GM23338 (cell line): ENCODE measurements at regions not wholly inside any gene's neighbourhood (a gene's known extent, or its start where the extent isn't known, plus 50 kb on each side); places are given as distances from the start of the nearest gene placed in this dataset.

Experiments used
- ATAC-seq: fragments of 200-7000 bp; cut with Tn5 transposase; 3 replicates; pipeline ENCODE4 v1.9.1; 2020
- DNase-seq: peaks from one replicate; pipeline ENCODE4 v3.0.0-alpha.2; 2015; ENCODE audit warnings: low spot score
- H2AFZ ChIP-seq: fragments of 200-600 bp; sonication (generic); 2 replicates; pipeline ENCODE4 v1.8.0; 2016; ENCODE audit warnings: antibody characterized with exemption, mild to moderate bottlenecking, moderate library complexity
- H3F3A ChIP-seq: fragments of 200-600 bp; sonication (generic); replicated peaks from 2 replicates; pipeline ENCODE4 v1.8.0; 2017; ENCODE audit warnings: antibody characterized with exemption, mixed run types, low read depth
- H3K27ac ChIP-seq: fragments of 200-600 bp; sonication (generic); 2 replicates; pipeline ENCODE4 v1.6.1; 2016; ENCODE audit warnings: low read depth
- H3K27me3 ChIP-seq: fragments of 200-600 bp; sonication (generic); 2 replicates; pipeline ENCODE4 v1.8.0; 2016; ENCODE audit warnings: mild to moderate bottlenecking, mixed run types, moderate library complexity; ENCODE audit not compliant: insufficient read depth
- H3K36me3 ChIP-seq: fragments of 200-600 bp; sonication (generic); 2 replicates; pipeline ENCODE4 v1.8.0; 2016; ENCODE audit warnings: mild to moderate bottlenecking; ENCODE audit not compliant: insufficient read depth
- H3K4me1 ChIP-seq: fragments of 200-600 bp; sonication (generic); 2 replicates; pipeline ENCODE4 v1.8.0; 2016; ENCODE audit warnings: mild to moderate bottlenecking, moderate library complexity; ENCODE audit not compliant: insufficient read depth
- H3K4me2 ChIP-seq: fragments of 200-600 bp; sonication (generic); 2 replicates; pipeline ENCODE4 v1.7.1; 2017; ENCODE audit warnings: mixed run types
- H3K4me3 ChIP-seq: fragments of 200-600 bp; sonication (generic); 2 replicates; pipeline ENCODE4 v1.6.1; 2016; ENCODE audit warnings: mixed run types
- H3K79me2 ChIP-seq: fragments of 200-600 bp; sonication (generic); replicated peaks from 2 replicates; pipeline ENCODE4 v1.8.0; 2017; ENCODE audit warnings: mild to moderate bottlenecking; ENCODE audit not compliant: insufficient read depth
- H3K9me2 ChIP-seq: fragments of 200-600 bp; sonication (generic); 2 replicates; pipeline ENCODE4 v1.8.0; 2017; ENCODE audit not compliant: insufficient read depth
- H4K20me1 ChIP-seq: fragments of 200-600 bp; sonication (generic); replicated peaks from 2 replicates; pipeline ENCODE4 v1.8.0; 2017; ENCODE audit warnings: mild to moderate bottlenecking; ENCODE audit not compliant: insufficient read depth
- H3K27ac Mint-ChIP-seq: 2 replicates; pipeline ENCODE4 v1.8.0; 2020; ENCODE audit warnings: inconsistent platforms, mild to moderate bottlenecking, moderate library complexity, mixed read lengths
- H3K27me3 Mint-ChIP-seq: 3 replicates; pipeline ENCODE4 v1.8.0; 2022; ENCODE audit warnings: low read depth, mild to moderate bottlenecking, moderate library complexity, mixed read lengths, inconsistent platforms; ENCODE audit not compliant: insufficient read depth, poor library complexity
- H3K36me3 Mint-ChIP-seq: 3 replicates; pipeline ENCODE4 v1.8.0; 2021; ENCODE audit warnings: low read depth, mild to moderate bottlenecking, inconsistent platforms, moderate library complexity, mixed read lengths
- H3K4me1 Mint-ChIP-seq: 3 replicates; pipeline ENCODE4 v1.8.0; 2020; ENCODE audit warnings: mild to moderate bottlenecking, inconsistent platforms, mixed read lengths
- H3K4me3 Mint-ChIP-seq: 3 replicates; pipeline ENCODE4 v1.8.0; 2021; ENCODE audit warnings: moderate library complexity, mild to moderate bottlenecking, inconsistent platforms, mixed read lengths
- H3K9me3 Mint-ChIP-seq: 3 replicates; pipeline ENCODE4 v1.8.0; 2020; ENCODE audit warnings: moderate library complexity, mild to moderate bottlenecking, inconsistent platforms, mixed read lengths
- CREB1 ChIP-seq: fragments of 250-450 bp; sonication (Bioruptor Pico); IDR thresholded peaks from 2 replicates; pipeline ENCODE4 v1.5.0; 2020; ENCODE audit warnings: low read depth, mild to moderate bottlenecking, moderate library complexity
- EZH2 ChIP-seq: fragments of 200-600 bp; sonication (generic); IDR thresholded peaks from one replicate; pipeline ENCODE4 v1.8.0; 2017; ENCODE audit warnings: antibody characterized with exemption, mild to moderate bottlenecking, low read depth; ENCODE audit not compliant: unreplicated experiment
- EZH2phosphoT487 ChIP-seq: fragments of 200-600 bp; sonication (generic); IDR thresholded peaks from one replicate; pipeline ENCODE4 v1.8.1; 2018; ENCODE audit warnings: antibody characterized with exemption; ENCODE audit not compliant: unreplicated experiment
- NANOG ChIP-seq: IDR thresholded peaks from 2 replicates; pipeline ENCODE4 v1.6.1; 2016; ENCODE audit warnings: antibody characterized with exemption, borderline replicate concordance
- POLR2AphosphoS5 ChIP-seq: IDR thresholded peaks from 2 replicates; pipeline ENCODE4 v1.6.1; 2016; ENCODE audit warnings: antibody characterized with exemption, low read depth
- STAT1 ChIP-seq: IDR thresholded peaks from one replicate; pipeline ENCODE4 v1.6.1; 2016; ENCODE audit warnings: antibody characterized with exemption; ENCODE audit not compliant: unreplicated experiment
- ZNF114 ChIP-seq: fragments of 250-450 bp; sonication (Bioruptor Pico); IDR thresholded peaks from 2 replicates; pipeline ENCODE4 v1.5.0; 2020; ENCODE audit warnings: mild to moderate bottlenecking, moderate library complexity
- ZNF331 ChIP-seq: fragments of 250-450 bp; sonication (Bioruptor Pico); IDR thresholded peaks from 2 replicates; pipeline ENCODE4 v1.5.0; 2020; ENCODE audit warnings: low read depth, mild to moderate bottlenecking, moderate library complexity
- TF ChIP-seq, protein P1 (sequence below), 2 experiments: fragments of 200-600 bp in 1 of 2; sonication (generic) in 1 of 2; conservative IDR thresholded peaks; 2 replicates each; pipeline versions ENCODE4 v1.5.1 to v1.6.1; 2016 to 2017; ENCODE audit warnings: antibody characterized with exemption in 2 of 2, low read depth in 2 of 2, mild to moderate bottlenecking in 2 of 2, moderate library complexity in 1 of 2
- TF ChIP-seq, protein P2 (sequence below): fragments of 250-450 bp; sonication (Bioruptor Pico); IDR thresholded peaks from 2 replicates; pipeline ENCODE4 v1.5.0; 2020; ENCODE audit warnings: mild to moderate bottlenecking, moderate library complexity

DNA sequence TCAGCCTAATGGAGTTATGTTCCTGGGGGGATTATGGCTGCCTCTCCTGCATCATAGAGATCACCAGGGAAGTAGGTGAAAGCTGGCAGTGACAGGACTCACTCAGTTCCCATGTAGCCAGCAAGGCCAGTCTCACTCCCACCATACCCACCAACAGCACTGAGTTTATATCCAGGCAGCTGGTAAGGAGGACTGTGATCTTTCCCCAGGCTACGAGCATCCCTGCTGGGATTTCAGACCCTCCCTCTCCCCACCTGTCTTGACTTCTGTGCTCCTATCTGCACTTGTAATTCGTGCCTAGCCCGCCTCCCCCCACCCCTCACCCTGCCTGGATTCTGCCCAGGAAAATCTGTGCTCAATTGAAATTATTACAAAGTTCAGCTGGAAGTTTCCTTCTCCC is 499.1 kb upstream of the NUDT12 start:
- peaks cover 3% of the 10 kb centered on the region; the same call in 2 of the 3 replicates for H3K9me3 Mint-ChIP-seq
- DNase-seq = no peak
- Histone ChIP-seq H3K27me3 (no peaks in the 10 kb centered on the region), H4K20me1 (no peaks in the 10 kb centered on the region), H3K4me1 (no peaks in the 10 kb centered on the region), H3F3A (no peaks in the 10 kb centered on the region), H2AFZ (no peak overlapping the region), H3K9me2 (peaks cover 11% of the 10 kb centered on the region; the same call in 1 of the 2 replicates), H3K27ac (no peak overlapping the region), H3K4me2 (no peak overlapping the region), H3K79me2 (no peaks in the 10 kb centered on the region), H3K4me3 (no peak overlapping the region), H3K36me3 (peaks cover 11% of the 10 kb centered on the region)
- no peaks in the 10 kb centered on the region for H3K27me3 Mint-ChIP-seq
- peaks cover 13% of the 10 kb centered on the region for H3K4me1 Mint-ChIP-seq
- H3K36me3 Mint-ChIP-seq = peaks cover 11% of the 10 kb centered on the region
- H3K4me3 Mint-ChIP-seq = no peak overlapping the region
- peak; percentile 31; the same call in 2 of the 3 replicates for ATAC-seq
- no peak overlapping the region; the same call in 1 of the 2 replicates for H3K27ac Mint-ChIP-seq
- TF ChIP-seq STAT1 = no peak
- TF ChIP-seq POLR2AphosphoS5 = no peak
- TF ChIP-seq, protein P1, sequence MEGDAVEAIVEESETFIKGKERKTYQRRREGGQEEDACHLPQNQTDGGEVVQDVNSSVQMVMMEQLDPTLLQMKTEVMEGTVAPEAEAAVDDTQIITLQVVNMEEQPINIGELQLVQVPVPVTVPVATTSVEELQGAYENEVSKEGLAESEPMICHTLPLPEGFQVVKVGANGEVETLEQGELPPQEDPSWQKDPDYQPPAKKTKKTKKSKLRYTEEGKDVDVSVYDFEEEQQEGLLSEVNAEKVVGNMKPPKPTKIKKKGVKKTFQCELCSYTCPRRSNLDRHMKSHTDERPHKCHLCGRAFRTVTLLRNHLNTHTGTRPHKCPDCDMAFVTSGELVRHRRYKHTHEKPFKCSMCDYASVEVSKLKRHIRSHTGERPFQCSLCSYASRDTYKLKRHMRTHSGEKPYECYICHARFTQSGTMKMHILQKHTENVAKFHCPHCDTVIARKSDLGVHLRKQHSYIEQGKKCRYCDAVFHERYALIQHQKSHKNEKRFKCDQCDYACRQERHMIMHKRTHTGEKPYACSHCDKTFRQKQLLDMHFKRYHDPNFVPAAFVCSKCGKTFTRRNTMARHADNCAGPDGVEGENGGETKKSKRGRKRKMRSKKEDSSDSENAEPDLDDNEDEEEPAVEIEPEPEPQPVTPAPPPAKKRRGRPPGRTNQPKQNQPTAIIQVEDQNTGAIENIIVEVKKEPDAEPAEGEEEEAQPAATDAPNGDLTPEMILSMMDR (conservative IDR thresholded peaks at IDR 0.05; ENCODE audit: low read depth in 2 of 2) = no peak

DNA sequence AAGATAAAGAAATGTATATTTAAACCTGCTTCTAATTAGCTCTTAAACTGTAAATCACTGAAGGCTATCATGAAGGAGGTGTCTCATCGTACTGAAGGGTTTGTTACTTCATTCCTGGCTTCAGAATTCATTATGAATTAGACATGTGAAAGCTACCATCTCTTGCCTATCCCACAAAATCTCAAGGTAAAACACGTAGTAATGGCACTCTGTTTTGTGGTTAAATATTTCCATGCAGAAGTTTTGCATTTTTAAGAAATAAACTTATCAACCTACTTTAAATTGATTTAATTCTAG is 490.7 kb upstream of the NUDT12 start:
- Histone ChIP-seq H3K79me2 (no peaks in the 10 kb centered on the region), H3K9me2 (0 out of 2 replicates have a peak, but pooled peaks cover 7% of the 10 kb centered on the region), H3K36me3 (no peaks in the 10 kb centered on the region; the same call in 1 of the 2 replicates), H2AFZ (no peak overlapping the region; the same call in 1 of the 2 replicates), H3K27ac (no peak overlapping the region), H4K20me1 (no peaks in the 10 kb centered on the region), H3K27me3 (no peaks in the 10 kb centered on the region), H3K4me2 (no peak overlapping the region), H3K4me3 (no peak overlapping the region), H3F3A (no peaks in the 10 kb centered on the region), H3K4me1 (no peaks in the 10 kb centered on the region)
- ATAC-seq = no peak
- H3K9me3 Mint-ChIP-seq = peaks cover 4% of the 10 kb centered on the region; the same call in 1 of the 3 replicates
- H3K27me3 Mint-ChIP-seq = no peaks in the 10 kb centered on the region
- H3K4me1 Mint-ChIP-seq = no peaks in the 10 kb centered on the region; the same call in 2 of the 3 replicates
- DNase-seq = no peak
- H3K4me3 Mint-ChIP-seq = no peak overlapping the region
- H3K27ac Mint-ChIP-seq = no peak overlapping the region
- no peaks in the 10 kb centered on the region for H3K36me3 Mint-ChIP-seq
- TF ChIP-seq ZNF331 (CRISPR knock-in tag) = no peak
- TF ChIP-seq, protein P2, sequence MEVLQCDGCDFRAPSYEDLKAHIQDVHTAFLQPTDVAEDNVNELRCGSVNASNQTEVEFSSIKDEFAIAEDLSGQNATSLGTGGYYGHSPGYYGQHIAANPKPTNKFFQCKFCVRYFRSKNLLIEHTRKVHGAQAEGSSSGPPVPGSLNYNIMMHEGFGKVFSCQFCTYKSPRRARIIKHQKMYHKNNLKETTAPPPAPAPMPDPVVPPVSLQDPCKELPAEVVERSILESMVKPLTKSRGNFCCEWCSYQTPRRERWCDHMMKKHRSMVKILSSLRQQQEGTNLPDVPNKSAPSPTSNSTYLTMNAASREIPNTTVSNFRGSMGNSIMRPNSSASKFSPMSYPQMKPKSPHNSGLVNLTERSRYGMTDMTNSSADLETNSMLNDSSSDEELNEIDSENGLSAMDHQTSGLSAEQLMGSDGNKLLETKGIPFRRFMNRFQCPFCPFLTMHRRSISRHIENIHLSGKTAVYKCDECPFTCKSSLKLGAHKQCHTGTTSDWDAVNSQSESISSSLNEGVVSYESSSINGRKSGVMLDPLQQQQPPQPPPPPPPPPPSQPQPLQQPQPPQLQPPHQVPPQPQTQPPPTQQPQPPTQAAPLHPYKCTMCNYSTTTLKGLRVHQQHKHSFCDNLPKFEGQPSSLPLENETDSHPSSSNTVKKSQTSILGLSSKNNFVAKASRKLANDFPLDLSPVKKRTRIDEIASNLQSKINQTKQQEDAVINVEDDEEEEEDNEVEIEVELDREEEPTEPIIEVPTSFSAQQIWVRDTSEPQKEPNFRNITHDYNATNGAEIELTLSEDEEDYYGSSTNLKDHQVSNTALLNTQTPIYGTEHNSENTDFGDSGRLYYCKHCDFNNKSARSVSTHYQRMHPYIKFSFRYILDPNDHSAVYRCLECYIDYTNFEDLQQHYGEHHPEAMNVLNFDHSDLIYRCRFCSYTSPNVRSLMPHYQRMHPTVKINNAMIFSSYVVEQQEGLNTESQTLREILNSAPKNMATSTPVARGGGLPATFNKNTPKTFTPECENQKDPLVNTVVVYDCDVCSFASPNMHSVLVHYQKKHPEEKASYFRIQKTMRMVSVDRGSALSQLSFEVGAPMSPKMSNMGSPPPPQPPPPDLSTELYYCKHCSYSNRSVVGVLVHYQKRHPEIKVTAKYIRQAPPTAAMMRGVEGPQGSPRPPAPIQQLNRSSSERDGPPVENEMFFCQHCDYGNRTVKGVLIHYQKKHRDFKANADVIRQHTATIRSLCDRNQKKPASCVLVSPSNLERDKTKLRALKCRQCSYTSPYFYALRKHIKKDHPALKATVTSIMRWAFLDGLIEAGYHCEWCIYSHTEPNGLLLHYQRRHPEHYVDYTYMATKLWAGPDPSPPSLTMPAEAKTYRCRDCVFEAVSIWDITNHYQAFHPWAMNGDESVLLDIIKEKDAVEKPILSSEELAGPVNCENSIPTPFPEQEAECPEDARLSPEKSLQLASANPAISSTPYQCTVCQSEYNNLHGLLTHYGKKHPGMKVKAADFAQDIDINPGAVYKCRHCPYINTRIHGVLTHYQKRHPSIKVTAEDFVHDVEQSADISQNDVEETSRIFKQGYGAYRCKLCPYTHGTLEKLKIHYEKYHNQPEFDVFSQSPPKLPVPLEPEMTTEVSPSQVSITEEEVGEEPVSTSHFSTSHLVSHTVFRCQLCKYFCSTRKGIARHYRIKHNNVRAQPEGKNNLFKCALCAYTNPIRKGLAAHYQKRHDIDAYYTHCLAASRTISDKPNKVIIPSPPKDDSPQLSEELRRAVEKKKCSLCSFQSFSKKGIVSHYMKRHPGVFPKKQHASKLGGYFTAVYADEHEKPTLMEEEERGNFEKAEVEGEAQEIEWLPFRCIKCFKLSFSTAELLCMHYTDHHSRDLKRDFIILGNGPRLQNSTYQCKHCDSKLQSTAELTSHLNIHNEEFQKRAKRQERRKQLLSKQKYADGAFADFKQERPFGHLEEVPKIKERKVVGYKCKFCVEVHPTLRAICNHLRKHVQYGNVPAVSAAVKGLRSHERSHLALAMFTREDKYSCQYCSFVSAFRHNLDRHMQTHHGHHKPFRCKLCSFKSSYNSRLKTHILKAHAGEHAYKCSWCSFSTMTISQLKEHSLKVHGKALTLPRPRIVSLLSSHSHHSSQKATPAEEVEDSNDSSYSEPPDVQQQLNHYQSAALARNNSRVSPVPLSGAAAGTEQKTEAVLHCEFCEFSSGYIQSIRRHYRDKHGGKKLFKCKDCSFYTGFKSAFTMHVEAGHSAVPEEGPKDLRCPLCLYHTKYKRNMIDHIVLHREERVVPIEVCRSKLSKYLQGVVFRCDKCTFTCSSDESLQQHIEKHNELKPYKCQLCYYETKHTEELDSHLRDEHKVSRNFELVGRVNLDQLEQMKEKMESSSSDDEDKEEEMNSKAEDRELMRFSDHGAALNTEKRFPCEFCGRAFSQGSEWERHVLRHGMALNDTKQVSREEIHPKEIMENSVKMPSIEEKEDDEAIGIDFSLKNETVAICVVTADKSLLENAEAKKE (CRISPR knock-in tag) = no peak
- TF ChIP-seq CREB1 (CRISPR knock-in tag) = no peak
- no peak for TF ChIP-seq EZH2phosphoT487
- no peak for TF ChIP-seq ZNF114 (CRISPR knock-in tag)
- TF ChIP-seq NANOG = no peak
- no peak for TF ChIP-seq EZH2
- no peak for TF ChIP-seq POLR2AphosphoS5
- TF ChIP-seq, protein P1 (conservative IDR thresholded peaks at IDR 0.05; ENCODE audit: low read depth in 2 of 2) = no peak
- no peak for TF ChIP-seq STAT1
